Mesenchymal stem cell (in vitro differentiated cells and primary cell): ENCODE measurements at regions not wholly inside any gene's neighbourhood (a gene's known extent, or its start where the extent isn't known, plus 50 kb on each side); places are given as distances from the start of the nearest gene placed in this dataset.
"Not testable (repeated sequence)": the region's sequence is repeated elsewhere in the genome, so short reads cannot be mapped to it uniquely, and the experiment has no call there.

Experiments
- DNase-seq: peaks from one replicate; pipeline ENCODE4 v3.0.0-alpha.2; 2013
- H2AFZ ChIP-seq: one replicate; pipeline ENCODE4 v1.6.1; 2013; ENCODE audit warnings: low read depth, mild to moderate bottlenecking, control low read depth, inconsistent platforms, low read length, moderate library complexity
- H2AK5ac ChIP-seq: 2 replicates; pipeline ENCODE4 v1.6.1; 2013; ENCODE audit warnings: low read length, moderate library complexity, mild to moderate bottlenecking, inconsistent platforms; ENCODE audit not compliant: severe bottlenecking
- H2BK120ac ChIP-seq: one replicate; pipeline ENCODE4 v1.6.1; 2013; ENCODE audit warnings: low read depth, mild to moderate bottlenecking, inconsistent platforms, low read length, moderate library complexity
- H2BK12ac ChIP-seq, 2 experiments: one replicate each; pipeline ENCODE4 v1.6.1; 2013; ENCODE audit warnings: inconsistent platforms in 2 of 2, low read length in 2 of 2, mild to moderate bottlenecking in 2 of 2, moderate library complexity in 2 of 2, control low read depth in 1 of 2
- H2BK15ac ChIP-seq: one replicate; pipeline ENCODE4 v1.6.1; 2013; ENCODE audit warnings: mild to moderate bottlenecking, low read depth, inconsistent platforms; ENCODE audit not compliant: poor library complexity, severe bottlenecking
- H2BK5ac ChIP-seq: 2 replicates; pipeline ENCODE4 v1.6.1; 2013; ENCODE audit warnings: low read depth, mild to moderate bottlenecking, low read length, control low read depth, inconsistent platforms; ENCODE audit not compliant: poor library complexity, severe bottlenecking
- H3K14ac ChIP-seq, 2 experiments: one replicate each; pipeline ENCODE4 v1.6.1; 2013; ENCODE audit warnings: inconsistent platforms in 2 of 2, low read length in 2 of 2, control low read depth in 1 of 2, mild to moderate bottlenecking in 1 of 2, moderate library complexity in 1 of 2
- H3K18ac ChIP-seq, 2 experiments: one replicate each; pipeline ENCODE4 v1.6.1; 2013; ENCODE audit warnings: inconsistent platforms in 2 of 2, low read length in 2 of 2, control low read depth in 1 of 2, low read depth in 1 of 2, mild to moderate bottlenecking in 1 of 2
- H3K23ac ChIP-seq, 2 experiments: one replicate each; pipeline ENCODE4 v1.6.1; 2013; ENCODE audit warnings: inconsistent platforms in 2 of 2, low read length in 2 of 2, mild to moderate bottlenecking in 2 of 2, moderate library complexity in 2 of 2, control low read depth in 1 of 2
- H3K27ac ChIP-seq: 2 replicates; pipeline ENCODE4 v1.5.1; 2013; ENCODE audit warnings: mild to moderate bottlenecking, moderate library complexity, low read length, control low read depth, inconsistent platforms; ENCODE audit not compliant: poor library complexity, severe bottlenecking
- H3K27me3 ChIP-seq, 2 experiments: 2 replicates each; pipeline versions ENCODE4 v1.6.1 to v1.7.0; 2013; ENCODE audit warnings: low read length in 2 of 2, mild to moderate bottlenecking in 2 of 2, moderate library complexity in 2 of 2, control low read depth in 1 of 2, inconsistent platforms in 1 of 2; ENCODE audit not compliant: control insufficient read depth in 1 of 2, insufficient read depth in 1 of 2
- H3K36me3 ChIP-seq, 2 experiments: 2 replicates each; pipeline versions ENCODE4 v1.6.1 to v1.7.0; 2013; ENCODE audit warnings: low read length in 2 of 2, control low read depth in 1 of 2, inconsistent platforms in 1 of 2, low read depth in 1 of 2, mild to moderate bottlenecking in 1 of 2; ENCODE audit not compliant: insufficient read depth in 2 of 2, control insufficient read depth in 1 of 2
- H3K4ac ChIP-seq, 2 experiments: one replicate each; pipeline ENCODE4 v1.6.1; 2013; ENCODE audit warnings: inconsistent platforms in 2 of 2, low read length in 2 of 2, mild to moderate bottlenecking in 2 of 2, moderate library complexity in 2 of 2, control low read depth in 1 of 2, low read depth in 1 of 2
- H3K4me1 ChIP-seq: 2 replicates; pipeline ENCODE4 v1.6.1; 2013; ENCODE audit warnings: low read depth, low read length, control low read depth; ENCODE audit not compliant: control insufficient read depth, insufficient read depth
- H3K4me2 ChIP-seq: 2 replicates; pipeline ENCODE4 v1.6.1; 2013; ENCODE audit warnings: low read length, mild to moderate bottlenecking, inconsistent platforms; ENCODE audit not compliant: poor library complexity, severe bottlenecking
- H3K4me3 ChIP-seq, 2 experiments: 2 replicates each; pipeline versions ENCODE4 v1.5.1 to v1.7.0; 2013; ENCODE audit warnings: low read length in 2 of 2, mild to moderate bottlenecking in 2 of 2, control low read depth in 1 of 2, low read depth in 1 of 2; ENCODE audit not compliant: insufficient read depth in 1 of 2
- H3K79me1 ChIP-seq: replicated peaks from 2 replicates; pipeline ENCODE4 v1.6.1; 2013; ENCODE audit warnings: mild to moderate bottlenecking, control low read depth, low read length, inconsistent platforms; ENCODE audit not compliant: poor library complexity, severe bottlenecking
- H3K9ac ChIP-seq: 2 replicates; pipeline ENCODE4 v1.7.0; 2013; ENCODE audit warnings: mild to moderate bottlenecking, low read length, moderate library complexity
- H3K9me3 ChIP-seq: 2 replicates; pipeline ENCODE4 v1.7.0; 2013; ENCODE audit warnings: mild to moderate bottlenecking, low read length; ENCODE audit not compliant: control insufficient read depth
- H4K8ac ChIP-seq: one replicate; pipeline ENCODE4 v1.6.1; 2013; ENCODE audit warnings: inconsistent platforms, mild to moderate bottlenecking, low read length, moderate library complexity
- H4K91ac ChIP-seq: one replicate; pipeline ENCODE4 v1.6.1; 2013; ENCODE audit warnings: mild to moderate bottlenecking, low read length, inconsistent platforms
- WGBS: methylation state at CpG from one replicate; pipeline ENCODE4 v1.1.7; 2013; ENCODE audit warnings: mixed read lengths; 5-methylcytosine and 5-hydroxymethylcytosine counted together

GRCh38 chr4:10226756-10227155 is 110.2 kb upstream of the WDR1 start:
- WGBS = 91% methylated on average over 2 of the region's 3 CpGs
- Histone ChIP-seq H2BK12ac (no peak overlapping the region), H3K36me3 (no peaks in the 10 kb centered on the region), H2BK5ac (no peak overlapping the region), H3K27me3 (no peaks in the 10 kb centered on the region), H3K4me3 (no peak overlapping the region), H2AFZ (no peak overlapping the region), H3K14ac (no peak overlapping the region), H3K9me3 (no peaks in the 10 kb centered on the region), H3K4ac (no peak overlapping the region), H3K23ac (no peak overlapping the region), H3K9ac (no peak overlapping the region), H4K91ac (no peak overlapping the region), H3K4me2 (no peak overlapping the region), H3K27ac (no peak overlapping the region), H3K79me1 (no peaks in the 10 kb centered on the region), H4K8ac (no peak overlapping the region), H3K4me1 (no peaks in the 10 kb centered on the region), H2BK15ac (no peak overlapping the region), H2BK120ac (no peak overlapping the region), H2AK5ac (no peak overlapping the region), H3K18ac (no peak overlapping the region)
- DNase-seq = no peak

GRCh38 chr4:10225096-10225495 is 108.5 kb upstream of the WDR1 start:
- Histone ChIP-seq H3K27ac (no peak overlapping the region), H2AFZ (no peak overlapping the region), H3K18ac (no peak overlapping the region), H2AK5ac (no peak overlapping the region), H3K79me1 (no peaks in the 10 kb centered on the region), H2BK12ac (no peak overlapping the region), H3K4me3 (no peak overlapping the region), H3K23ac (no peak overlapping the region), H3K36me3 (no peaks in the 10 kb centered on the region), H3K9me3 (no peaks in the 10 kb centered on the region), H4K8ac (no peak overlapping the region), H3K14ac (no peak overlapping the region), H3K4me1 (no peaks in the 10 kb centered on the region), H3K4me2 (no peak overlapping the region), H3K27me3 (no peaks in the 10 kb centered on the region), H3K4ac (no peak overlapping the region), H3K9ac (no peak overlapping the region), H2BK5ac (no peak overlapping the region), H4K91ac (no peak overlapping the region), H2BK120ac (no peak overlapping the region), H2BK15ac (no peak overlapping the region)
- no peak for DNase-seq

- Histone ChIP-seq H3K27me3 (no peaks in the 10 kb centered on the region), H2BK120ac (no peak overlapping the region), H3K18ac (no peak overlapping the region), H3K36me3 (no peaks in the 10 kb centered on the region), H2BK12ac (no peak overlapping the region), H3K9ac (no peak overlapping the region), H3K4me2 (no peak overlapping the region), H4K91ac (no peak overlapping the region), H4K8ac (no peak overlapping the region), H3K79me1 (no peaks in the 10 kb centered on the region), H3K4me3 (no peak overlapping the region), H2AK5ac (no peak overlapping the region), H3K4ac (no peak overlapping the region), H3K14ac (no peak overlapping the region), H3K27ac (no peak overlapping the region), H3K4me1 (no peaks in the 10 kb centered on the region), H3K23ac (no peak overlapping the region), H2BK5ac (no peak overlapping the region), H3K9me3 (no peaks in the 10 kb centered on the region), H2BK15ac (no peak overlapping the region), H2AFZ (no peak overlapping the region)
- 100% methylated on average over 2 of the region's 3 CpGs for WGBS
- no peak for DNase-seq
Observed at GRCh38 chr4:10223782-10224181, 107.2 kb upstream of the WDR1 start.

GRCh38 chr4:10213481-10213880 is 96.9 kb upstream of the WDR1 start:
- WGBS = 80% methylated on average over 3 of the region's 3 CpGs

More at GRCh38 chr4:10213481-10213880, 96.9 kb upstream of the WDR1 start:
- not testable (repeated sequence) for H2BK120ac ChIP-seq, H3K27ac ChIP-seq, H3K23ac ChIP-seq, H2BK12ac ChIP-seq, H3K4me2 ChIP-seq, H3K9ac ChIP-seq, H2BK15ac ChIP-seq, H3K79me1 ChIP-seq, H3K4me3 ChIP-seq, H3K9me3 ChIP-seq, H4K8ac ChIP-seq, H3K4ac ChIP-seq, H3K14ac ChIP-seq, H3K4me1 ChIP-seq, H3K27me3 ChIP-seq, DNase-seq, H3K18ac ChIP-seq, H4K91ac ChIP-seq, H2BK5ac ChIP-seq, H3K36me3 ChIP-seq, H2AFZ ChIP-seq, H2AK5ac ChIP-seq
